B cell (primary cell): ENCODE measurements at regions not wholly inside any gene's neighbourhood (a gene's known extent, or its start where the extent isn't known, plus 50 kb on each side); places are given as distances from the start of the nearest gene placed in this dataset.

Experiments used
- EZH2 ChIP-seq: IDR thresholded peaks from 2 replicates; pipeline ENCODE4 v1.6.1; 2012; ENCODE audit warnings: borderline replicate concordance, low read depth, mild to moderate bottlenecking, moderate library complexity, low read length; ENCODE audit not compliant: insufficient read depth, poor library complexity, severe bottlenecking
- TF ChIP-seq, protein P1 (sequence below): fragments of 200-600 bp; IDR thresholded peaks from one replicate; pipeline ENCODE4 v1.8.0; 2022; ENCODE audit warnings: antibody characterized with exemption, mild to moderate bottlenecking

GRCh38 chr3:161822291-161822690 lies 325.7 kb downstream of the OTOL1 start:
- TF ChIP-seq, protein P1, sequence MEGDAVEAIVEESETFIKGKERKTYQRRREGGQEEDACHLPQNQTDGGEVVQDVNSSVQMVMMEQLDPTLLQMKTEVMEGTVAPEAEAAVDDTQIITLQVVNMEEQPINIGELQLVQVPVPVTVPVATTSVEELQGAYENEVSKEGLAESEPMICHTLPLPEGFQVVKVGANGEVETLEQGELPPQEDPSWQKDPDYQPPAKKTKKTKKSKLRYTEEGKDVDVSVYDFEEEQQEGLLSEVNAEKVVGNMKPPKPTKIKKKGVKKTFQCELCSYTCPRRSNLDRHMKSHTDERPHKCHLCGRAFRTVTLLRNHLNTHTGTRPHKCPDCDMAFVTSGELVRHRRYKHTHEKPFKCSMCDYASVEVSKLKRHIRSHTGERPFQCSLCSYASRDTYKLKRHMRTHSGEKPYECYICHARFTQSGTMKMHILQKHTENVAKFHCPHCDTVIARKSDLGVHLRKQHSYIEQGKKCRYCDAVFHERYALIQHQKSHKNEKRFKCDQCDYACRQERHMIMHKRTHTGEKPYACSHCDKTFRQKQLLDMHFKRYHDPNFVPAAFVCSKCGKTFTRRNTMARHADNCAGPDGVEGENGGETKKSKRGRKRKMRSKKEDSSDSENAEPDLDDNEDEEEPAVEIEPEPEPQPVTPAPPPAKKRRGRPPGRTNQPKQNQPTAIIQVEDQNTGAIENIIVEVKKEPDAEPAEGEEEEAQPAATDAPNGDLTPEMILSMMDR, result no peak
- no peak for TF ChIP-seq EZH2
